ENCODE measurements at regions not wholly inside any gene's neighbourhood (a gene's known extent, or its start where the extent isn't known, plus 50 kb on each side); places are given as distances from the start of the nearest gene placed in this dataset.

DNA sequence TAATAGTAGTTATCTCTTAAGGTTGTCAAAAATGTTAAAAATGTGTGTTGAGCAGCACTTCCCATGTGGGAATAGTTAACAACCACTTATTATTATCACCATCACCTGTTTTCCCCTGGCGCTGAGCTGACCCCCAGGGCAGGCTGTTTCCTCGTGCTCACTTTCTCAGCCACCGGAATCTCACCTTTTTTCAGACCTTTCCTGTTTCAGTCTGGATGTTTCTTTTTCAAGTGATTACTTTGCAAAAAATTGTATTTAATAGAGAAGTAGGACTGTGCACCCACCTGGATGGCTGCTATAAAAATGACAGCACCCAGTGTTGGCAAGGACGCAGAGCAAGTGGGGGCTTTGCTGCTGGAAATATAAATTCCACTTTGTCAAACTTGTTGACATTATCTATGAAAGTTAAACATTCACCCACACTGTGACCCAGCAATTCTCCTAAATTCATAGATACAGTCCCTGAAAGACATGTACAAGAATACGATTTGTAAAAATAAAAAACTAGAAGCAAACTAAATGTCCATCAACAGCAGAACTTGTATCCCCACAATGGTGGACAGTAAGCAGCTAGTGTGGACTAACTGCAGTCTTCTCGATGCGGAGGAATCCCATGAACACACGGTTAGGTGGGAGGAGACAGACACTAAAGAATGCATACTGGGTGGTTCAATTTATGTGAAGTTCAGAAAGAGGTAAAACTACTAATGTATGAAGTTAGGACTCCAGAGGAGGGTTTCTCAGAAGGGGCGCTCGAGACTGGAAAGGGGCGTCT, 66.5 kb downstream of the SOWAHC start:
- TF ChIP-seq, protein P1, sequence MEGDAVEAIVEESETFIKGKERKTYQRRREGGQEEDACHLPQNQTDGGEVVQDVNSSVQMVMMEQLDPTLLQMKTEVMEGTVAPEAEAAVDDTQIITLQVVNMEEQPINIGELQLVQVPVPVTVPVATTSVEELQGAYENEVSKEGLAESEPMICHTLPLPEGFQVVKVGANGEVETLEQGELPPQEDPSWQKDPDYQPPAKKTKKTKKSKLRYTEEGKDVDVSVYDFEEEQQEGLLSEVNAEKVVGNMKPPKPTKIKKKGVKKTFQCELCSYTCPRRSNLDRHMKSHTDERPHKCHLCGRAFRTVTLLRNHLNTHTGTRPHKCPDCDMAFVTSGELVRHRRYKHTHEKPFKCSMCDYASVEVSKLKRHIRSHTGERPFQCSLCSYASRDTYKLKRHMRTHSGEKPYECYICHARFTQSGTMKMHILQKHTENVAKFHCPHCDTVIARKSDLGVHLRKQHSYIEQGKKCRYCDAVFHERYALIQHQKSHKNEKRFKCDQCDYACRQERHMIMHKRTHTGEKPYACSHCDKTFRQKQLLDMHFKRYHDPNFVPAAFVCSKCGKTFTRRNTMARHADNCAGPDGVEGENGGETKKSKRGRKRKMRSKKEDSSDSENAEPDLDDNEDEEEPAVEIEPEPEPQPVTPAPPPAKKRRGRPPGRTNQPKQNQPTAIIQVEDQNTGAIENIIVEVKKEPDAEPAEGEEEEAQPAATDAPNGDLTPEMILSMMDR (conservative IDR thresholded peaks at IDR 0.05; ENCODE audit: low read length), result no peak
- TF ChIP-seq EZH2phosphoT487 (IDR thresholded peaks at IDR 0.05; ENCODE audit: borderline replicate concordance), result no peak

Measured in Loucy (cell line).